ENCODE measurements at regions not wholly inside any gene's neighbourhood (a gene's known extent, or its start where the extent isn't known, plus 50 kb on each side); places are given as distances from the start of the nearest gene placed in this dataset.

GRCh38 chr1:81044708-81045107 is 756.0 kb upstream of the ADGRL2 start:
- no peaks in the 10 kb centered on the region for H3K4me1 ChIP-seq (ENCODE audit: control insufficient read depth in 1 of 2, insufficient read depth in 2 of 2, low read length in 2 of 2)
- H3K9me3 ChIP-seq (ENCODE audit: control insufficient read depth in 1 of 2, low read length in 2 of 2): no peaks in the 10 kb centered on the region
- H3K27ac ChIP-seq (ENCODE audit: low read depth, low read length): no peak overlapping the region
- no peaks in the 10 kb centered on the region for H3K27me3 ChIP-seq (ENCODE audit: control insufficient read depth in 1 of 2, insufficient read depth in 2 of 2, low read length in 2 of 2)
- no peaks in the 10 kb centered on the region for H3K36me3 ChIP-seq (ENCODE audit: control insufficient read depth in 1 of 2, insufficient read depth in 2 of 2, low read length in 2 of 2)
- H3K4me3 ChIP-seq (ENCODE audit: low read depth in 1 of 2, low read length in 2 of 2): no peak overlapping the region
- no peak overlapping the region for H3K9ac ChIP-seq (ENCODE audit: low read depth in 1 of 2, low read length in 2 of 2)

- Histone ChIP-seq H3K9ac (ENCODE audit: low read depth in 1 of 2, low read length in 2 of 2) (no peak overlapping the region), H3K27me3 (ENCODE audit: control insufficient read depth in 1 of 2, insufficient read depth in 2 of 2, low read length in 2 of 2) (no peaks in the 10 kb centered on the region), H3K36me3 (ENCODE audit: control insufficient read depth in 1 of 2, insufficient read depth in 2 of 2, low read length in 2 of 2) (no peaks in the 10 kb centered on the region), H3K4me1 (ENCODE audit: control insufficient read depth in 1 of 2, insufficient read depth in 2 of 2, low read length in 2 of 2) (no peaks in the 10 kb centered on the region), H3K9me3 (ENCODE audit: control insufficient read depth in 1 of 2, low read length in 2 of 2) (no peaks in the 10 kb centered on the region), H3K4me3 (ENCODE audit: low read depth in 1 of 2, low read length in 2 of 2) (no peak overlapping the region), H3K27ac (ENCODE audit: low read depth, low read length) (no peak overlapping the region)
Observed at GRCh38 chr1:81042225-81042624, 758.5 kb upstream of the ADGRL2 start.

GRCh38 chr1:81034291-81034690 is 766.4 kb upstream of the ADGRL2 start:
- Histone ChIP-seq H3K36me3 (ENCODE audit: control insufficient read depth in 1 of 2, insufficient read depth in 2 of 2, low read length in 2 of 2) (no peaks in the 10 kb centered on the region), H3K27ac (ENCODE audit: low read depth, low read length) (no peak overlapping the region), H3K9me3 (ENCODE audit: control insufficient read depth in 1 of 2, low read length in 2 of 2) (no peaks in the 10 kb centered on the region), H3K27me3 (ENCODE audit: control insufficient read depth in 1 of 2, insufficient read depth in 2 of 2, low read length in 2 of 2) (no peaks in the 10 kb centered on the region), H3K4me1 (ENCODE audit: control insufficient read depth in 1 of 2, insufficient read depth in 2 of 2, low read length in 2 of 2) (peaks cover 12 to 13% of the 10 kb centered on the region in 2 donors), H3K4me3 (ENCODE audit: low read depth in 1 of 2, low read length in 2 of 2) (no peak overlapping the region), H3K9ac (ENCODE audit: low read depth in 1 of 2, low read length in 2 of 2) (no peak overlapping the region)

GRCh38 chr1:81032973-81033425 is 767.7 kb upstream of the ADGRL2 start:
- Histone ChIP-seq H3K27ac (ENCODE audit: low read depth, low read length) (no peak overlapping the region), H3K9ac (ENCODE audit: low read depth in 1 of 2, low read length in 2 of 2) (no peak overlapping the region), H3K4me1 (ENCODE audit: control insufficient read depth in 1 of 2, insufficient read depth in 2 of 2, low read length in 2 of 2) (peaks cover 12 to 13% of the 10 kb centered on the region in 2 donors), H3K4me3 (ENCODE audit: low read depth in 1 of 2, low read length in 2 of 2) (no peak overlapping the region), H3K9me3 (ENCODE audit: control insufficient read depth in 1 of 2, low read length in 2 of 2) (no peaks in the 10 kb centered on the region), H3K36me3 (ENCODE audit: control insufficient read depth in 1 of 2, insufficient read depth in 2 of 2, low read length in 2 of 2) (no peaks in the 10 kb centered on the region), H3K27me3 (ENCODE audit: control insufficient read depth in 1 of 2, insufficient read depth in 2 of 2, low read length in 2 of 2) (no peaks in the 10 kb centered on the region)

- no peak overlapping the region for H3K27ac ChIP-seq (ENCODE audit: low read depth, low read length)
- no peaks in the 10 kb centered on the region for H3K36me3 ChIP-seq (ENCODE audit: control insufficient read depth in 1 of 2, insufficient read depth in 2 of 2, low read length in 2 of 2)
- no peaks in the 10 kb centered on the region for H3K9me3 ChIP-seq (ENCODE audit: control insufficient read depth in 1 of 2, low read length in 2 of 2)
- no peaks in the 10 kb centered on the region for H3K27me3 ChIP-seq (ENCODE audit: control insufficient read depth in 1 of 2, insufficient read depth in 2 of 2, low read length in 2 of 2)
- H3K4me1 ChIP-seq (ENCODE audit: control insufficient read depth in 1 of 2, insufficient read depth in 2 of 2, low read length in 2 of 2): peaks cover 12 to 13% of the 10 kb centered on the region in 2 donors
- no peak overlapping the region for H3K9ac ChIP-seq (ENCODE audit: low read depth in 1 of 2, low read length in 2 of 2)
- H3K4me3 ChIP-seq (ENCODE audit: low read depth in 1 of 2, low read length in 2 of 2): no peak overlapping the region
Observed at GRCh38 chr1:81032374-81032773, 768.4 kb upstream of the ADGRL2 start.

- Histone ChIP-seq H3K4me3 (ENCODE audit: low read depth in 1 of 2, low read length in 2 of 2) (no peak overlapping the region), H3K27ac (ENCODE audit: low read depth, low read length) (no peak overlapping the region), H3K27me3 (ENCODE audit: control insufficient read depth in 1 of 2, insufficient read depth in 2 of 2, low read length in 2 of 2) (no peaks in the 10 kb centered on the region), H3K9me3 (ENCODE audit: control insufficient read depth in 1 of 2, low read length in 2 of 2) (no peaks in the 10 kb centered on the region), H3K36me3 (ENCODE audit: control insufficient read depth in 1 of 2, insufficient read depth in 2 of 2, low read length in 2 of 2) (no peaks in the 10 kb centered on the region), H3K4me1 (ENCODE audit: control insufficient read depth in 1 of 2, insufficient read depth in 2 of 2, low read length in 2 of 2) (peaks cover 12 to 13% of the 10 kb centered on the region in 2 donors), H3K9ac (ENCODE audit: low read depth in 1 of 2, low read length in 2 of 2) (no peak overlapping the region)
Observed at GRCh38 chr1:81030441-81030840, 770.3 kb upstream of the ADGRL2 start.

- H3K9ac ChIP-seq (ENCODE audit: low read depth in 1 of 2, low read length in 2 of 2): no peak overlapping the region
- no peak overlapping the region for H3K27ac ChIP-seq (ENCODE audit: low read depth, low read length)
- H3K27me3 ChIP-seq (ENCODE audit: control insufficient read depth in 1 of 2, insufficient read depth in 2 of 2, low read length in 2 of 2): no peaks in the 10 kb centered on the region
- H3K4me3 ChIP-seq (ENCODE audit: low read depth in 1 of 2, low read length in 2 of 2): no peak overlapping the region
- peaks cover 12 to 13% of the 10 kb centered on the region in 2 donors for H3K4me1 ChIP-seq (ENCODE audit: control insufficient read depth in 1 of 2, insufficient read depth in 2 of 2, low read length in 2 of 2)
- no peaks in the 10 kb centered on the region for H3K9me3 ChIP-seq (ENCODE audit: control insufficient read depth in 1 of 2, low read length in 2 of 2)
- no peaks in the 10 kb centered on the region for H3K36me3 ChIP-seq (ENCODE audit: control insufficient read depth in 1 of 2, insufficient read depth in 2 of 2, low read length in 2 of 2)
Observed at GRCh38 chr1:81029266-81029665, 771.5 kb upstream of the ADGRL2 start.

GRCh38 chr1:81023187-81023724 is 777.5 kb upstream of the ADGRL2 start:
- H3K36me3 ChIP-seq (ENCODE audit: control insufficient read depth in 1 of 2, insufficient read depth in 2 of 2, low read length in 2 of 2): no peaks in the 10 kb centered on the region
- no peaks in the 10 kb centered on the region for H3K4me1 ChIP-seq (ENCODE audit: control insufficient read depth in 1 of 2, insufficient read depth in 2 of 2, low read length in 2 of 2)
- no peak overlapping the region for H3K4me3 ChIP-seq (ENCODE audit: low read depth in 1 of 2, low read length in 2 of 2)
- H3K9me3 ChIP-seq (ENCODE audit: control insufficient read depth in 1 of 2, low read length in 2 of 2): no peaks in the 10 kb centered on the region
- no peak overlapping the region for H3K9ac ChIP-seq (ENCODE audit: low read depth in 1 of 2, low read length in 2 of 2)
- no peaks in the 10 kb centered on the region for H3K27me3 ChIP-seq (ENCODE audit: control insufficient read depth in 1 of 2, insufficient read depth in 2 of 2, low read length in 2 of 2)
- no peak overlapping the region for H3K27ac ChIP-seq (ENCODE audit: low read depth, low read length)

- Histone ChIP-seq H3K36me3 (ENCODE audit: control insufficient read depth in 1 of 2, insufficient read depth in 2 of 2, low read length in 2 of 2) (no peaks in the 10 kb centered on the region), H3K27ac (ENCODE audit: low read depth, low read length) (no peak overlapping the region), H3K9ac (ENCODE audit: low read depth in 1 of 2, low read length in 2 of 2) (no peak overlapping the region), H3K4me3 (ENCODE audit: low read depth in 1 of 2, low read length in 2 of 2) (no peak overlapping the region), H3K9me3 (ENCODE audit: control insufficient read depth in 1 of 2, low read length in 2 of 2) (no peaks in the 10 kb centered on the region), H3K4me1 (ENCODE audit: control insufficient read depth in 1 of 2, insufficient read depth in 2 of 2, low read length in 2 of 2) (no peaks in the 10 kb centered on the region), H3K27me3 (ENCODE audit: control insufficient read depth in 1 of 2, insufficient read depth in 2 of 2, low read length in 2 of 2) (no peaks in the 10 kb centered on the region)
Observed at GRCh38 chr1:81021134-81021533, 779.6 kb upstream of the ADGRL2 start.

- no peak overlapping the region for H3K9ac ChIP-seq (ENCODE audit: low read depth in 1 of 2, low read length in 2 of 2)
- H3K27me3 ChIP-seq (ENCODE audit: control insufficient read depth in 1 of 2, insufficient read depth in 2 of 2, low read length in 2 of 2): no peaks in the 10 kb centered on the region
- H3K36me3 ChIP-seq (ENCODE audit: control insufficient read depth in 1 of 2, insufficient read depth in 2 of 2, low read length in 2 of 2): no peaks in the 10 kb centered on the region
- H3K4me3 ChIP-seq (ENCODE audit: low read depth in 1 of 2, low read length in 2 of 2): no peak overlapping the region
- H3K9me3 ChIP-seq (ENCODE audit: control insufficient read depth in 1 of 2, low read length in 2 of 2): no peaks in the 10 kb centered on the region
- H3K4me1 ChIP-seq (ENCODE audit: control insufficient read depth in 1 of 2, insufficient read depth in 2 of 2, low read length in 2 of 2): no peaks in the 10 kb centered on the region
- no peak overlapping the region for H3K27ac ChIP-seq (ENCODE audit: low read depth, low read length)
Observed at GRCh38 chr1:81020506-81020905, 780.2 kb upstream of the ADGRL2 start.

- no peaks in the 10 kb centered on the region for H3K9me3 ChIP-seq (ENCODE audit: control insufficient read depth in 1 of 2, low read length in 2 of 2)
Observed at GRCh38 chr1:81010126-81010525, 790.6 kb upstream of the ADGRL2 start.

More at GRCh38 chr1:81010126-81010525, 790.6 kb upstream of the ADGRL2 start:
- no peaks in the 10 kb centered on the region for H3K4me1 ChIP-seq (ENCODE audit: control insufficient read depth in 1 of 2, insufficient read depth in 2 of 2, low read length in 2 of 2)
- no peak overlapping the region for H3K9ac ChIP-seq (ENCODE audit: low read depth in 1 of 2, low read length in 2 of 2)
- no peak overlapping the region for H3K27ac ChIP-seq (ENCODE audit: low read depth, low read length)
- no peak overlapping the region for H3K4me3 ChIP-seq (ENCODE audit: low read depth in 1 of 2, low read length in 2 of 2)
- H3K36me3 ChIP-seq (ENCODE audit: control insufficient read depth in 1 of 2, insufficient read depth in 2 of 2, low read length in 2 of 2): no peaks in the 10 kb centered on the region
- no peaks in the 10 kb centered on the region for H3K27me3 ChIP-seq (ENCODE audit: control insufficient read depth in 1 of 2, insufficient read depth in 2 of 2, low read length in 2 of 2)
